ENCODE measurements at regions not wholly inside any gene's neighbourhood (a gene's known extent, or its start where the extent isn't known, plus 50 kb on each side); places are given as distances from the start of the nearest gene placed in this dataset.

DNA sequence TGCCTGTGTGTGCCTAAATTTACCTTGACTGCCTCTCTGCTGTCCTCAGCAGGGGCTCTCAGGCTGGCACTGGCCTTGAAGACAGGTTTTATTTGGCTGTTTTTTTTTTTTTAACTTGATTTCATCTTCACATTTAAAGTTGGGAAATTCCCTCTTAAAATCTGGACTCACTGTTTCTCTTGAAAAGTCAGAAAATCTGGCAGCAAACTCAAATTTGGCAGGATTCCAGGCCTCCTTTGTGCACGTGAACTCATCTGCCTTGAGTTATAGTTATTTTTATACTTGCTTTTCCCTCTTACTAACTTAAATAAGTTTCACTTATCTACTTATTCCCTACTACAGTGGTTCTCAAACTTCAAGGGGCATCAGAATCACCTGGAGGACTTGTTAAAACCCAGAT is 118.4 kb upstream of the MAP3K1 start:
- H3K36me3 ChIP-seq (replicated peaks in 1 of 2; ENCODE audit: control insufficient read depth in 1 of 2, insufficient read depth in 2 of 2, low read length in 1 of 2), result no peaks in the 10 kb centered on the region
- peaks cover 0 to 16% of the 10 kb centered on the region in 2 experiments; a peak in 2 of 4 replicates for H3K4me1 ChIP-seq (ENCODE audit: control insufficient read depth in 1 of 2, insufficient read depth in 2 of 2, low read depth in 1 of 2, low read length in 1 of 2)
- no peaks in the 10 kb centered on the region for H3K9me3 ChIP-seq
- H3K79me2 ChIP-seq (ENCODE audit: insufficient read depth), result no peaks in the 10 kb centered on the region
- ChIA-PET POLR2A (no interaction called here), CTCF (no interaction called here)
- WGBS (ENCODE audit: low lambda C conversion rate), result 16% methylated on average over 1 of the region's 1 CpG
- no peak for TF ChIP-seq MEF2A (IDR thresholded peaks at IDR 0.05; ENCODE audit: borderline replicate concordance, low read depth)
- TF ChIP-seq NFIC (IDR thresholded peaks at IDR 0.05; ENCODE audit: borderline replicate concordance), result 0 out of 2 replicates have a peak, but pooled peaks have one; percentile 7
- H4K20me1 ChIP-seq (ENCODE audit: insufficient read depth), result no peaks in the 10 kb centered on the region
- no peak overlapping the region for H3K4me2 ChIP-seq
- H3K27ac ChIP-seq (ENCODE audit: low read depth in 2 of 2, low read length in 1 of 2), result peak overlapping the region in 1 of 2 experiments; percentile 39; a peak in 1 of 4 replicates
- no peaks in the 10 kb centered on the region for H3K9me2 ChIP-seq
- H2AFZ ChIP-seq (ENCODE audit: low read depth), result no peak overlapping the region
- H3F3A ChIP-seq (replicated peaks; ENCODE audit: insufficient read depth), result no peaks in the 10 kb centered on the region
- peaks cover 9% of the 10 kb centered on the region; the same call in 1 of the 2 replicates for H3K27me3 ChIP-seq (ENCODE audit: insufficient read depth)
- no peak for DNase-seq
- H3K9ac ChIP-seq, result no peak overlapping the region
- H3K4me3 ChIP-seq (ENCODE audit: low read depth in 2 of 2, low read length in 1 of 2), result no peak overlapping the region

DNA sequence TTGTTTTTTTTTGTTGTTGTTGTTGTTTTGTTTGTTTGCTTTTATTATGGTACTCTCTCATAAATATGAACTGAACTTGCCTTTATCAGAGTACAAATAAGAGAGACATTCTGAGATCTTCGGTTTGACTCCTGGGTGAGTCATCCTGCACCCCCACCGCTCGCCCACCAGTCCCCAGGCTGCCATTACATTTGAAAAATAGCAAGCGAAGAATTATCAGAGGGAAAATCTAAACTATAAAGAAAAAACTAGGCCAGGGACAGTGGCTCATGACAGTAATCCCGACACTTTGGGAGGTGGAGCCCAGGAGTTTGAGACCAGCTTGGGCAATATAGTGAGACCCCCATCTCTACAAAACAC is 122.1 kb upstream of the MAP3K1 start:
- Histone ChIP-seq H3K27me3 (ENCODE audit: insufficient read depth) (no peaks in the 10 kb centered on the region; the same call in 1 of the 2 replicates), H3K27ac (ENCODE audit: low read depth in 2 of 2, low read length in 1 of 2) (no peak overlapping the region), H3K4me2 (no peak overlapping the region), H3K9ac (no peak overlapping the region), H3F3A (replicated peaks; ENCODE audit: insufficient read depth) (no peaks in the 10 kb centered on the region), H3K4me3 (ENCODE audit: low read depth in 2 of 2, low read length in 1 of 2) (no peak overlapping the region), H3K36me3 (replicated peaks in 1 of 2; ENCODE audit: control insufficient read depth in 1 of 2, insufficient read depth in 2 of 2, low read length in 1 of 2) (no peaks in the 10 kb centered on the region), H2AFZ (ENCODE audit: low read depth) (no peak overlapping the region), H4K20me1 (ENCODE audit: insufficient read depth) (no peaks in the 10 kb centered on the region), H3K9me2 (no peaks in the 10 kb centered on the region), H3K79me2 (ENCODE audit: insufficient read depth) (no peaks in the 10 kb centered on the region), H3K4me1 (ENCODE audit: control insufficient read depth in 1 of 2, insufficient read depth in 2 of 2, low read depth in 1 of 2, low read length in 1 of 2) (peaks cover 0 to 4% of the 10 kb centered on the region in 2 experiments; a peak in 2 of 4 replicates), H3K9me3 (no peaks in the 10 kb centered on the region)
- 66% methylated on average over 5 of the region's 5 CpGs for WGBS (ENCODE audit: low lambda C conversion rate)
- CTCF ChIA-PET, result no interaction called here
- POLR2A ChIA-PET, result no interaction called here
- no peak for DNase-seq
- TF ChIP-seq JUND (IDR thresholded peaks at IDR 0.05) (no peak), SIN3A (IDR thresholded peaks at IDR 0.05; ENCODE audit: borderline replicate concordance, low read depth, low read length) (no peak), TCF12 (IDR thresholded peaks at IDR 0.05) (no peak), FOXJ3 (CRISPR knock-in tag; IDR thresholded peaks at IDR 0.05) (no peak), SMC3 (IDR thresholded peaks at IDR 0.05; ENCODE audit: low read depth, low read length) (no peak)

DNA sequence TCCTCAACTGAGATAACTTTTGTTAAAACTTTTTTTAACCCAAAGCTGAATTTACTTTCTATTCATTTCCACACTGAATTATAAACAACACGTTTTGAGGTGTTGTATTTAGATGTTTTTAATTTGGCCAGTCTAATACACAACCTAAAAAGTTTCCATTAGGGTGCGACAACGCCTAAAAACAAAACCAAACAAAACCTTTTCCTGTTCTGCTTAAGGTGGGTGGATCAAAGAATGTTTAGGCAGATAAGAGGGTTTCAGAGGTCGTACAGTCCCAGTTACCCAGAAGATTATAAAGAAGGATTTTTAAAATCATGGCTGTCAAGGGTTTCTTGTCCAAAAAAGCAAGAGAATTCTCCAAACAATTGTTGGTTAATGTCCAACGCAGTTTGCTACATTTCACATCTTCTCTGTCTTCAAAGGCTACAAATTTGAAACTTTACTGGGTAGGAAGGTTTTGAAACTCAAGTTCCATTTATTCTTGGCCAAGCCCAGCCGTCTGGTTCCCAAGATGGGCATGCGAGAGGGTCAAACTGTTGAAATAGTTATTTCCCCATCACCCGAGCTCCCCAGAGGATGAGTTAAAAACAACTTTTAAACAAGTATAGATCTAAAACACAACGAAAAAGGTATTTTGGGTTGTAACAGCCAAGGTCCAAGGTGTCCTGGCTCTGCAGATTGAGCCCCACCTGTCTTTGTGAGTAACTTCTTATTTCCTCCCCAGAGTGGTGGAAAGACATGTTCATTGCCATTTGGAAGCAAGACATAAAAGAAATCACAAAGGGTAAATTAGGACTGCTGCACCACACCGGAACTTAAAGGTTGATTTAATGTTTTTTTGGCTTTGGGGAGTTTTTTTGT is 122.8 kb upstream of the MAP3K1 start:
- peaks cover 0 to 10% of the 10 kb centered on the region in 2 experiments; a peak in 2 of 4 replicates for H3K4me1 ChIP-seq (ENCODE audit: control insufficient read depth in 1 of 2, insufficient read depth in 2 of 2, low read depth in 1 of 2, low read length in 1 of 2)
- H3K36me3 ChIP-seq (replicated peaks in 1 of 2; ENCODE audit: control insufficient read depth in 1 of 2, insufficient read depth in 2 of 2, low read length in 1 of 2), result no peaks in the 10 kb centered on the region
- H3K27me3 ChIP-seq (ENCODE audit: insufficient read depth), result no peaks in the 10 kb centered on the region; the same call in 1 of the 2 replicates
- CTCF ChIA-PET, result no interaction called here
- no peak for DNase-seq
- POLR2A ChIA-PET, result no interaction called here
- no peak overlapping the region for H3K27ac ChIP-seq (ENCODE audit: low read depth in 2 of 2, low read length in 1 of 2)
- TF ChIP-seq FOXJ3 (CRISPR knock-in tag; IDR thresholded peaks at IDR 0.05) (no peak), SMC3 (IDR thresholded peaks at IDR 0.05; ENCODE audit: low read depth, low read length) (no peak), TAF1 (IDR thresholded peaks at IDR 0.05; ENCODE audit: borderline replicate concordance, low read depth, low read length) (no peak), RAD21 (IDR thresholded peaks at IDR 0.05; ENCODE audit: low read length) (no peak), RFX5 (IDR thresholded peaks at IDR 0.05; ENCODE audit: low read length) (no peak), FOXM1 (IDR thresholded peaks at IDR 0.05; ENCODE audit: low read depth) (no peak), EZH2phosphoT487 (IDR thresholded peaks at IDR 0.05; ENCODE audit: borderline replicate concordance, low read depth) (no peak), GATA2 (CRISPR knock-in tag; IDR thresholded peaks at IDR 0.05) (no peak)
- TF ChIP-seq, protein P1, sequence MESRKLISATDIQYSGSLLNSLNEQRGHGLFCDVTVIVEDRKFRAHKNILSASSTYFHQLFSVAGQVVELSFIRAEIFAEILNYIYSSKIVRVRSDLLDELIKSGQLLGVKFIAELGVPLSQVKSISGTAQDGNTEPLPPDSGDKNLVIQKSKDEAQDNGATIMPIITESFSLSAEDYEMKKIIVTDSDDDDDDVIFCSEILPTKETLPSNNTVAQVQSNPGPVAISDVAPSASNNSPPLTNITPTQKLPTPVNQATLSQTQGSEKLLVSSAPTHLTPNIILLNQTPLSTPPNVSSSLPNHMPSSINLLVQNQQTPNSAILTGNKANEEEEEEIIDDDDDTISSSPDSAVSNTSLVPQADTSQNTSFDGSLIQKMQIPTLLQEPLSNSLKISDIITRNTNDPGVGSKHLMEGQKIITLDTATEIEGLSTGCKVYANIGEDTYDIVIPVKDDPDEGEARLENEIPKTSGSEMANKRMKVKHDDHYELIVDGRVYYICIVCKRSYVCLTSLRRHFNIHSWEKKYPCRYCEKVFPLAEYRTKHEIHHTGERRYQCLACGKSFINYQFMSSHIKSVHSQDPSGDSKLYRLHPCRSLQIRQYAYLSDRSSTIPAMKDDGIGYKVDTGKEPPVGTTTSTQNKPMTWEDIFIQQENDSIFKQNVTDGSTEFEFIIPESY (IDR thresholded peaks at IDR 0.05; ENCODE audit: borderline replicate concordance, low read depth), result no peak
- TF ChIP-seq, protein P2, sequence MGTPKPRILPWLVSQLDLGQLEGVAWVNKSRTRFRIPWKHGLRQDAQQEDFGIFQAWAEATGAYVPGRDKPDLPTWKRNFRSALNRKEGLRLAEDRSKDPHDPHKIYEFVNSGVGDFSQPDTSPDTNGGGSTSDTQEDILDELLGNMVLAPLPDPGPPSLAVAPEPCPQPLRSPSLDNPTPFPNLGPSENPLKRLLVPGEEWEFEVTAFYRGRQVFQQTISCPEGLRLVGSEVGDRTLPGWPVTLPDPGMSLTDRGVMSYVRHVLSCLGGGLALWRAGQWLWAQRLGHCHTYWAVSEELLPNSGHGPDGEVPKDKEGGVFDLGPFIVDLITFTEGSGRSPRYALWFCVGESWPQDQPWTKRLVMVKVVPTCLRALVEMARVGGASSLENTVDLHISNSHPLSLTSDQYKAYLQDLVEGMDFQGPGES (IDR thresholded peaks at IDR 0.05; ENCODE audit: low read depth, low read length), result no peak
- no peak overlapping the region for H2AFZ ChIP-seq (ENCODE audit: low read depth)
- WGBS (ENCODE audit: low lambda C conversion rate), result 61% methylated on average over 10 of the region's 10 CpGs
- no peaks in the 10 kb centered on the region for H3K9me3 ChIP-seq
- no peak overlapping the region for H3K4me2 ChIP-seq
- H3K9me2 ChIP-seq, result no peaks in the 10 kb centered on the region
- H3K9ac ChIP-seq, result no peak overlapping the region
- H3F3A ChIP-seq (replicated peaks; ENCODE audit: insufficient read depth), result no peaks in the 10 kb centered on the region
- no peaks in the 10 kb centered on the region for H3K79me2 ChIP-seq (ENCODE audit: insufficient read depth)
- H4K20me1 ChIP-seq (ENCODE audit: insufficient read depth), result no peaks in the 10 kb centered on the region
- H3K4me3 ChIP-seq (ENCODE audit: low read depth in 2 of 2, low read length in 1 of 2), result no peak overlapping the region
